Hepatocyte (in vitro differentiated cells): ENCODE measurements at regions not wholly inside any gene's neighbourhood (a gene's known extent, or its start where the extent isn't known, plus 50 kb on each side); places are given as distances from the start of the nearest gene placed in this dataset.

Experiments
- DNase-seq: peaks from one replicate; pipeline ENCODE4 v3.0.0-alpha.2; 2016; ENCODE audit warnings: low spot score
- H2AFZ ChIP-seq: fragments of 200-600 bp; sonication (generic); 2 replicates; pipeline ENCODE4 v1.6.0; 2016; ENCODE audit warnings: antibody characterized with exemption, mild to moderate bottlenecking
- H3K27ac ChIP-seq: fragments of 200-600 bp; sonication (generic); 2 replicates; pipeline ENCODE4 v1.5.1; 2016; ENCODE audit warnings: mild to moderate bottlenecking
- H3K27me3 ChIP-seq: fragments of 200-600 bp; sonication (generic); 2 replicates; pipeline ENCODE4 v1.6.1; 2016
- H3K36me3 ChIP-seq: fragments of 200-600 bp; sonication (generic); replicated peaks from 2 replicates; pipeline ENCODE4 v1.5.1; 2016; ENCODE audit warnings: low read depth; ENCODE audit not compliant: insufficient read depth
- H3K4me1 ChIP-seq: fragments of 200-600 bp; sonication (generic); 2 replicates; pipeline ENCODE4 v1.5.1; 2016; ENCODE audit warnings: mild to moderate bottlenecking, moderate library complexity; ENCODE audit not compliant: insufficient read depth
- H3K4me2 ChIP-seq: fragments of 200-600 bp; sonication (generic); 2 replicates; pipeline ENCODE4 v1.6.0; 2016
- H3K4me3 ChIP-seq: fragments of 200-600 bp; sonication (generic); 2 replicates; pipeline ENCODE4 v1.5.1; 2016; ENCODE audit warnings: mild to moderate bottlenecking
- H3K79me2 ChIP-seq: fragments of 200-600 bp; sonication (generic); 2 replicates; pipeline ENCODE4 v1.6.0; 2017; ENCODE audit warnings: mild to moderate bottlenecking
- H3K9me2 ChIP-seq: fragments of 200-600 bp; sonication (generic); replicated peaks from 2 replicates; pipeline ENCODE4 v1.6.0; 2017; ENCODE audit warnings: mild to moderate bottlenecking; ENCODE audit not compliant: insufficient read depth
- H3K9me3 ChIP-seq: fragments of 200-600 bp; sonication (generic); 2 replicates; pipeline ENCODE4 v1.5.1; 2016; ENCODE audit warnings: low read depth, mild to moderate bottlenecking
- H4K20me1 ChIP-seq: fragments of 200-600 bp; sonication (generic); 2 replicates; pipeline ENCODE4 v1.6.0; 2016; ENCODE audit warnings: mild to moderate bottlenecking; ENCODE audit not compliant: insufficient read depth, poor library complexity, severe bottlenecking
- EZH2 ChIP-seq: fragments of 200-600 bp; sonication (generic); IDR thresholded peaks from 2 replicates; pipeline ENCODE4 v1.6.1; 2016; ENCODE audit warnings: antibody characterized with exemption, mild to moderate bottlenecking, borderline replicate concordance
- EZH2phosphoT487 ChIP-seq: fragments of 200-600 bp; sonication (generic); IDR thresholded peaks from one replicate; pipeline ENCODE4 v1.6.1; 2018; ENCODE audit warnings: antibody characterized with exemption, mild to moderate bottlenecking, low read depth, moderate library complexity; ENCODE audit not compliant: unreplicated experiment, severe bottlenecking
- WGBS: methylation state at CpG from one replicate; pipeline ENCODE4 v1.1.6; 2016; ENCODE audit warnings: low lambda C conversion rate; ENCODE audit errors: missing lambda C conversion rate; 5-methylcytosine and 5-hydroxymethylcytosine counted together
- TF ChIP-seq, protein P1 (sequence below): fragments of 200-600 bp; sonication (generic); IDR thresholded peaks from 2 replicates; pipeline ENCODE4 v1.5.1; 2016; ENCODE audit warnings: antibody characterized with exemption, mild to moderate bottlenecking; ENCODE audit not compliant: poor library complexity

GRCh38 chr6:134521116-134521501 lies 203.2 kb upstream of the SGK1 start:
- Histone ChIP-seq H3K4me1 (peaks cover 12% of the 10 kb centered on the region), H3K9me3 (no peaks in the 10 kb centered on the region), H3K27ac (no peak overlapping the region), H3K79me2 (no peaks in the 10 kb centered on the region), H3K27me3 (no peaks in the 10 kb centered on the region), H3K4me2 (no peak overlapping the region), H2AFZ (no peak overlapping the region), H3K36me3 (no peaks in the 10 kb centered on the region), H3K9me2 (no peaks in the 10 kb centered on the region), H3K4me3 (no peak overlapping the region), H4K20me1 (no peaks in the 10 kb centered on the region)
- WGBS: 81% methylated on average over 3 of the region's 3 CpGs
- TF ChIP-seq EZH2 (no peak), EZH2phosphoT487 (no peak)
- TF ChIP-seq, protein P1, sequence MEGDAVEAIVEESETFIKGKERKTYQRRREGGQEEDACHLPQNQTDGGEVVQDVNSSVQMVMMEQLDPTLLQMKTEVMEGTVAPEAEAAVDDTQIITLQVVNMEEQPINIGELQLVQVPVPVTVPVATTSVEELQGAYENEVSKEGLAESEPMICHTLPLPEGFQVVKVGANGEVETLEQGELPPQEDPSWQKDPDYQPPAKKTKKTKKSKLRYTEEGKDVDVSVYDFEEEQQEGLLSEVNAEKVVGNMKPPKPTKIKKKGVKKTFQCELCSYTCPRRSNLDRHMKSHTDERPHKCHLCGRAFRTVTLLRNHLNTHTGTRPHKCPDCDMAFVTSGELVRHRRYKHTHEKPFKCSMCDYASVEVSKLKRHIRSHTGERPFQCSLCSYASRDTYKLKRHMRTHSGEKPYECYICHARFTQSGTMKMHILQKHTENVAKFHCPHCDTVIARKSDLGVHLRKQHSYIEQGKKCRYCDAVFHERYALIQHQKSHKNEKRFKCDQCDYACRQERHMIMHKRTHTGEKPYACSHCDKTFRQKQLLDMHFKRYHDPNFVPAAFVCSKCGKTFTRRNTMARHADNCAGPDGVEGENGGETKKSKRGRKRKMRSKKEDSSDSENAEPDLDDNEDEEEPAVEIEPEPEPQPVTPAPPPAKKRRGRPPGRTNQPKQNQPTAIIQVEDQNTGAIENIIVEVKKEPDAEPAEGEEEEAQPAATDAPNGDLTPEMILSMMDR: no peak
- no peak for DNase-seq

GRCh38 chr6:134520181-134521115 lies 202.5 kb upstream of the SGK1 start:
- TF ChIP-seq EZH2 (no peak), EZH2phosphoT487 (no peak)
- TF ChIP-seq, protein P1: no peak
- no peak overlapping the region for H3K4me2 ChIP-seq
- no peak overlapping the region for H2AFZ ChIP-seq
- no peak overlapping the region for H3K4me3 ChIP-seq
- H3K79me2 ChIP-seq: no peaks in the 10 kb centered on the region
- 82% methylated on average over 12 of the region's 12 CpGs for WGBS
- H3K9me2 ChIP-seq: no peaks in the 10 kb centered on the region
- no peaks in the 10 kb centered on the region for H4K20me1 ChIP-seq
- no peak overlapping the region for H3K27ac ChIP-seq
- peaks cover 12% of the 10 kb centered on the region for H3K4me1 ChIP-seq
- no peaks in the 10 kb centered on the region for H3K36me3 ChIP-seq
- no peaks in the 10 kb centered on the region for H3K9me3 ChIP-seq
- DNase-seq: peak; percentile 23
- H3K27me3 ChIP-seq: no peaks in the 10 kb centered on the region

GRCh38 chr6:134519465-134519864 lies 201.6 kb upstream of the SGK1 start:
- H3K4me3 ChIP-seq: no peak overlapping the region
- peaks cover 12% of the 10 kb centered on the region for H3K4me1 ChIP-seq
- no peaks in the 10 kb centered on the region for H3K27me3 ChIP-seq
- H3K9me3 ChIP-seq: no peaks in the 10 kb centered on the region
- no peak for DNase-seq
- H4K20me1 ChIP-seq: no peaks in the 10 kb centered on the region
- no peak overlapping the region for H2AFZ ChIP-seq
- no peaks in the 10 kb centered on the region for H3K36me3 ChIP-seq
- H3K9me2 ChIP-seq: no peaks in the 10 kb centered on the region
- WGBS: 56% methylated on average over 4 of the region's 4 CpGs
- no peak overlapping the region for H3K4me2 ChIP-seq
- TF ChIP-seq EZH2phosphoT487 (no peak), EZH2 (no peak)
- TF ChIP-seq, protein P1: no peak
- no peaks in the 10 kb centered on the region for H3K79me2 ChIP-seq
- H3K27ac ChIP-seq: no peak overlapping the region
